ENCODE measurements at regions not wholly inside any gene's neighbourhood (a gene's known extent, or its start where the extent isn't known, plus 50 kb on each side); places are given as distances from the start of the nearest gene placed in this dataset.

- in situ Hi-C loops (cut with HindIII; ENCODE audit: low pct_ligation_motif_present, low sequenced_read_pairs) = no loop called here
- no peak overlapping the region for H3K4me3 ChIP-seq (ENCODE audit: low read depth, low read length)
- TF ChIP-seq, protein P1, sequence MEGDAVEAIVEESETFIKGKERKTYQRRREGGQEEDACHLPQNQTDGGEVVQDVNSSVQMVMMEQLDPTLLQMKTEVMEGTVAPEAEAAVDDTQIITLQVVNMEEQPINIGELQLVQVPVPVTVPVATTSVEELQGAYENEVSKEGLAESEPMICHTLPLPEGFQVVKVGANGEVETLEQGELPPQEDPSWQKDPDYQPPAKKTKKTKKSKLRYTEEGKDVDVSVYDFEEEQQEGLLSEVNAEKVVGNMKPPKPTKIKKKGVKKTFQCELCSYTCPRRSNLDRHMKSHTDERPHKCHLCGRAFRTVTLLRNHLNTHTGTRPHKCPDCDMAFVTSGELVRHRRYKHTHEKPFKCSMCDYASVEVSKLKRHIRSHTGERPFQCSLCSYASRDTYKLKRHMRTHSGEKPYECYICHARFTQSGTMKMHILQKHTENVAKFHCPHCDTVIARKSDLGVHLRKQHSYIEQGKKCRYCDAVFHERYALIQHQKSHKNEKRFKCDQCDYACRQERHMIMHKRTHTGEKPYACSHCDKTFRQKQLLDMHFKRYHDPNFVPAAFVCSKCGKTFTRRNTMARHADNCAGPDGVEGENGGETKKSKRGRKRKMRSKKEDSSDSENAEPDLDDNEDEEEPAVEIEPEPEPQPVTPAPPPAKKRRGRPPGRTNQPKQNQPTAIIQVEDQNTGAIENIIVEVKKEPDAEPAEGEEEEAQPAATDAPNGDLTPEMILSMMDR (IDR thresholded peaks at IDR 0.05; ENCODE audit: low read depth, low read length, missing control alignments) = no peak
These were observed 230.0 kb downstream of the TTLL2 start for GRCh38 chr6:167554854-167555253.

GRCh38 chr6:167555836-167556235 lies 230.9 kb downstream of the TTLL2 start:
- no peak for DNase-seq
- TF ChIP-seq, protein P1 (IDR thresholded peaks at IDR 0.05; ENCODE audit: low read depth, low read length, missing control alignments) = no peak
- Histone ChIP-seq H3K27ac (no peak overlapping the region), H3K36me3 (replicated peaks) (no peaks in the 10 kb centered on the region), H3K4me3 (ENCODE audit: low read depth, low read length) (no peak overlapping the region), H3K27me3 (replicated peaks) (no peaks in the 10 kb centered on the region)
- in situ Hi-C loops (cut with HindIII; ENCODE audit: low pct_ligation_motif_present, low sequenced_read_pairs) = no loop called here

More at GRCh38 chr6:167554854-167555253, 230.0 kb downstream of the TTLL2 start:
- no peaks in the 10 kb centered on the region for H3K27me3 ChIP-seq (replicated peaks)
- no peak overlapping the region for H3K27ac ChIP-seq
- no peak for DNase-seq
- no peaks in the 10 kb centered on the region for H3K36me3 ChIP-seq (replicated peaks)

- Histone ChIP-seq H3K27ac (no peak overlapping the region), H3K4me3 (ENCODE audit: low read depth, low read length) (no peak overlapping the region), H3K36me3 (replicated peaks) (no peaks in the 10 kb centered on the region), H3K27me3 (replicated peaks) (no peaks in the 10 kb centered on the region)
- TF ChIP-seq, protein P1 (IDR thresholded peaks at IDR 0.05; ENCODE audit: low read depth, low read length, missing control alignments) = no peak
- no peak for DNase-seq
- in situ Hi-C loops (cut with HindIII; ENCODE audit: low pct_ligation_motif_present, low sequenced_read_pairs) = no loop called here
These were observed 232.8 kb downstream of the TTLL2 start for GRCh38 chr6:167557675-167558074.

DNA sequence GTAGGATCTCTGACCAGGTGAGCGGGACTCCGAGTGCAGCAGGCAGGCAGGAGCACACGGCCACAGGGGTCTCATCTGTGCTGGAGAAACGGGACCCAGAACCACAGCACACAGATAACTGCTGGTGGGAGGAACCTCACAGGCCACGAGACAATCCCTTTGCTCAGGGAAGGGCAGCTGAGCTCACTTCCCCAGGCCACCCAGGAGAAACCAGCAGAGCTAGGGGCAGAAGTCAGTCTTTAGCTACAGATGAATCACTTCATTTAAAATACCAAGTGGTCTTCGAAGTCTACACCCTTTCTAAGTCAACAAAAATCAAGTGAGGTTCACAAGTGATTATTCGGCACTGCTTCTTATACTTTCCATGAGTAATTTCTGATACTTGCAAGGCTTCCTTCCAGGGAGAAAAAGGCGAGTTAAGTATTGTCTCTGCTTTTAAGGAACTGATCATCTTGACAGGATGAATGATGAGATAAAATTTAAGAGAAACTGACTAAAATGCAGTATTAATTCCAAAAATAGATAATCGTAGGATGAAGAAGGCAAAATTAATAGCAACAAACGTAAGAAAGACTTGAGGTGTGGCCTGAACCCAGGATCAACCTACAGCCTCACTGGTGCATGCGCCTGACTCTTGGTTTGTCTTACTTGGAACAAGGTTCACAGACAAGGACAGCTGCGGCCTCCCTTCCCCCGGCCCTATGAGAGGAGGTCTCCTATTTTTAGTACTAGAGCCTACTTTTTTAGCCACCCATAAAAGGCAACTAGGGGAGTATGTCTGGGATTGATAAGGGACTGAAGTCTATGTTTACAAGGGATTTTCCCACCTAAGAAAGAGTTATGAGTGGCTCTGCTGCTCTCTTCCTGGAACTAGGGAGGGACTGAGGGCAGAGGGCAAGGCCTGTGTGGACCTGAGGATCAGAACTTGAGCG lies 233.6 kb downstream of the TTLL2 start:
- Histone ChIP-seq H3K4me3 (ENCODE audit: low read depth, low read length) (no peak overlapping the region), H3K36me3 (replicated peaks) (no peaks in the 10 kb centered on the region), H3K27ac (no peak overlapping the region), H3K27me3 (replicated peaks) (no peaks in the 10 kb centered on the region)
- in situ Hi-C loops (cut with HindIII; ENCODE audit: low pct_ligation_motif_present, low sequenced_read_pairs) = no loop called here
- DNase-seq = no peak
- TF ChIP-seq, protein P1 (IDR thresholded peaks at IDR 0.05; ENCODE audit: low read depth, low read length, missing control alignments) = no peak

- no peak for DNase-seq
- no peaks in the 10 kb centered on the region for H3K36me3 ChIP-seq (replicated peaks)
- TF ChIP-seq, protein P1 (IDR thresholded peaks at IDR 0.05; ENCODE audit: low read depth, low read length, missing control alignments) = no peak
- H3K4me3 ChIP-seq (ENCODE audit: low read depth, low read length) = no peak overlapping the region
- no peak overlapping the region for H3K27ac ChIP-seq
- H3K27me3 ChIP-seq (replicated peaks) = no peaks in the 10 kb centered on the region
- in situ Hi-C loops (cut with HindIII; ENCODE audit: low pct_ligation_motif_present, low sequenced_read_pairs) = no loop called here
These were observed 235.0 kb downstream of the TTLL2 start for GRCh38 chr6:167559675-167560479.

Data from brain microvascular endothelial cell (primary cell).